Keratinocyte (primary cell): ENCODE measurements at regions not wholly inside any gene's neighbourhood (a gene's known extent, or its start where the extent isn't known, plus 50 kb on each side); places are given as distances from the start of the nearest gene placed in this dataset.

Experiments used
- CTCF ChIP-seq, 3 experiments: IDR thresholded peaks in 1 of 3; conservative IDR thresholded peaks in 1 of 3; optimal IDR thresholded peaks in 1 of 3; 2 replicates in 2 of 3; 3 replicates in 1 of 3; pipeline versions ENCODE3 to v1.5.1; 2011; ENCODE audit warnings: low read length in 3 of 3, mild to moderate bottlenecking in 3 of 3, moderate library complexity in 2 of 3, control low read depth in 1 of 3, inconsistent platforms in 1 of 3; ENCODE audit not compliant: insufficient read depth in 2 of 3; ENCODE audit errors: extremely low read depth in 1 of 3
- EZH2 ChIP-seq: IDR thresholded peaks from one replicate; pipeline ENCODE4 v1.6.1; 2012; ENCODE audit warnings: inconsistent platforms, mild to moderate bottlenecking, low read length, moderate library complexity

GRCh38 chr16:51376080-51376479 lies 225.0 kb upstream of the SALL1 start:
- TF ChIP-seq CTCF (optimal IDR thresholded peaks at IDR 0.05 in 1 of 3, IDR thresholded peaks at IDR 0.05 in 1 of 3, conservative IDR thresholded peaks at IDR 0.05 in 1 of 3; ENCODE audit: extremely low read depth in 1 of 3, insufficient read depth in 2 of 3, low read length in 3 of 3) (peak in 2 of 3 experiments; percentile 10 to 29), EZH2 (no peak)
